B cell (primary cell): ENCODE measurements at regions not wholly inside any gene's neighbourhood (a gene's known extent, or its start where the extent isn't known, plus 50 kb on each side); places are given as distances from the start of the nearest gene placed in this dataset.
A peak's percentile ranks its signal among the peaks of the same experiment; 100 is the strongest.

Experiments used
- ATAC-seq: fragments of 200-7000 bp; cut with Tn5 transposase; one replicate; pipeline ENCODE4 v1.10.0; 2021; ENCODE audit warnings: low read depth, mild to moderate bottlenecking, moderate number of reproducible peaks, moderate library complexity
- CTCF ChIA-PET: fragments of 350-600 bp; sonication (Branson Sonifier 250); formaldehyde crosslinking; loops from one replicate; lab custom pipeline; 2021; ENCODE audit warnings: antibody characterized with exemption, inconsistent platforms; lab: Charles Lee
- POLR2A ChIA-PET: fragments of 350-600 bp; sonication (Branson Sonifier 250); formaldehyde crosslinking; loops from one replicate; lab custom pipeline; 2021; ENCODE audit warnings: antibody characterized with exemption; lab: Charles Lee
- DNase-seq: peaks from one replicate; pipeline ENCODE4 v3.0.0; 2013
- H2AFZ ChIP-seq: 2 replicates; pipeline ENCODE4 v1.6.1; 2012; ENCODE audit warnings: mild to moderate bottlenecking, low read depth, low read length; ENCODE audit not compliant: insufficient read depth, poor library complexity, severe bottlenecking
- H3K27ac ChIP-seq, 2 donors: 1 replicate in 1 of 2; 2 replicates in 1 of 2; pipeline ENCODE4 v1.5.1; 2012 to 2013; ENCODE audit warnings: low read length in 2 of 2, mild to moderate bottlenecking in 2 of 2, moderate library complexity in 1 of 2
- H3K27me3 ChIP-seq, 4 experiments: fragments of 200-600 bp in 1 of 4; sonication (generic) in 1 of 4; replicated peaks in 1 of 4; 1 replicate in 2 of 4; 2 replicates in 2 of 4; pipeline versions ENCODE4 v1.6.1 to v1.7.0; 2013 to 2016; ENCODE audit warnings: low read length in 3 of 4, mild to moderate bottlenecking in 2 of 4, mixed read lengths in 1 of 4, moderate library complexity in 1 of 4; ENCODE audit not compliant: insufficient read depth in 4 of 4, control insufficient read depth in 3 of 4; ENCODE audit errors: control extremely low read depth in 1 of 4
- H3K36me3 ChIP-seq, 2 experiments: replicated peaks in 1 of 2; 1 replicate in 1 of 2; 2 replicates in 1 of 2; pipeline versions ENCODE4 v1.6.1 to v1.7.1; 2013; ENCODE audit warnings: low read length in 1 of 2; ENCODE audit not compliant: insufficient read depth in 2 of 2, control insufficient read depth in 1 of 2; ENCODE audit errors: control extremely low read depth in 1 of 2, extremely low read depth in 1 of 2
- H3K4me1 ChIP-seq, 2 donors: fragments of 200-600 bp in 1 of 2; sonication (generic) in 1 of 2; 1 replicate in 1 of 2; 2 replicates in 1 of 2; pipeline versions ENCODE4 v1.5.1 to v1.6.1; 2013 to 2017; ENCODE audit warnings: low read length in 2 of 2; ENCODE audit not compliant: control insufficient read depth in 2 of 2, insufficient read depth in 2 of 2
- H3K4me2 ChIP-seq: replicated peaks from 2 replicates; pipeline ENCODE3; 2012; ENCODE audit warnings: mild to moderate bottlenecking, low read depth, low read length; ENCODE audit not compliant: poor library complexity, severe bottlenecking
- H3K4me3 ChIP-seq, 5 experiments: fragments of 200-600 bp in 1 of 5; sonication (generic) in 1 of 5; 1 replicate in 3 of 5; 2 replicates in 2 of 5; pipeline versions ENCODE4 v1.5.1 to v1.7.0; 2011 to 2016; ENCODE audit warnings: low read length in 4 of 5, mild to moderate bottlenecking in 4 of 5, low read depth in 2 of 5, control low read depth in 1 of 5, moderate library complexity in 1 of 5; ENCODE audit not compliant: insufficient read depth in 1 of 5; ENCODE audit errors: control extremely low read depth in 1 of 5, extremely low read depth in 1 of 5
- H3K79me2 ChIP-seq: fragments of 200-600 bp; sonication (generic); one replicate; pipeline ENCODE4 v1.6.0; 2016; ENCODE audit warnings: low read length; ENCODE audit not compliant: control insufficient read depth, insufficient read depth
- H3K9ac ChIP-seq: fragments of 200-600 bp; sonication (generic); 2 replicates; pipeline ENCODE4 v1.6.1; 2017; ENCODE audit warnings: mild to moderate bottlenecking, low read length, moderate library complexity
- H3K9me3 ChIP-seq, 3 donors: one replicate each; pipeline versions ENCODE4 v1.6.1 to v1.7.1; 2013; ENCODE audit warnings: low read length in 2 of 3; ENCODE audit not compliant: control insufficient read depth in 2 of 3, insufficient read depth in 1 of 3; ENCODE audit errors: control extremely low read depth in 1 of 3
- H4K20me1 ChIP-seq: 2 replicates; pipeline ENCODE4 v1.6.0; 2012; ENCODE audit warnings: mild to moderate bottlenecking, low read length; ENCODE audit not compliant: insufficient read depth, control insufficient read depth, poor library complexity, severe bottlenecking
- H3K27ac Mint-ChIP-seq: one replicate; pipeline ENCODE4 v1.8.0; 2021; ENCODE audit warnings: mixed read lengths
- H3K27me3 Mint-ChIP-seq: one replicate; pipeline ENCODE4 v1.8.0; 2021; ENCODE audit warnings: mixed read lengths
- H3K4me1 Mint-ChIP-seq: one replicate; pipeline ENCODE4 v1.8.0; 2021; ENCODE audit warnings: mixed read lengths
- H3K4me3 Mint-ChIP-seq: one replicate; pipeline ENCODE4 v1.8.0; 2021; ENCODE audit warnings: mixed read lengths
- H3K9me3 Mint-ChIP-seq: one replicate; pipeline ENCODE4 v1.8.0; 2022; ENCODE audit warnings: mixed read lengths; ENCODE audit not compliant: insufficient read depth
- EZH2 ChIP-seq: IDR thresholded peaks from 2 replicates; pipeline ENCODE4 v1.6.1; 2012; ENCODE audit warnings: borderline replicate concordance, low read depth, mild to moderate bottlenecking, moderate library complexity, low read length; ENCODE audit not compliant: insufficient read depth, poor library complexity, severe bottlenecking
- WGBS: methylation state at CpG from one replicate; pipeline ENCODE4 v1.1.5; 2013; ENCODE audit warnings: missing lambda C conversion rate; ENCODE audit not compliant: insufficient coverage; 5-methylcytosine and 5-hydroxymethylcytosine counted together
- intact Hi-C: fragments of 100-400 bp; cut with micrococcal nuclease; formaldehyde crosslinking; loops from one replicate; pipeline ENCODE4 v1.10.0; 2022
- TF ChIP-seq, protein P1 (sequence below): fragments of 200-600 bp; IDR thresholded peaks from one replicate; pipeline ENCODE4 v1.8.0; 2022; ENCODE audit warnings: antibody characterized with exemption, mild to moderate bottlenecking

GRCh38 chr15:88401251-88401995 is 65.8 kb downstream of the MRPL46 start:
- H3K79me2 ChIP-seq = no peaks in the 10 kb centered on the region
- peak overlapping the region; percentile 29 for H3K9ac ChIP-seq
- H4K20me1 ChIP-seq = no peaks in the 10 kb centered on the region
- Mint-ChIP-seq H3K9me3 (no peaks in the 10 kb centered on the region), H3K4me3 (peak overlapping the region; percentile 79), H3K4me1 (peaks cover 36% of the 10 kb centered on the region), H3K27me3 (peaks cover 3% of the 10 kb centered on the region), H3K27ac (peak overlapping the region; percentile 88)
- peak overlapping the region in 1 of 5 experiments; percentile 11 for H3K4me3 ChIP-seq
- intact Hi-C loops = no loop called here
- 20% methylated on average over 13 of the region's 13 CpGs for WGBS
- peak; percentile 61 for ATAC-seq
- no peak for TF ChIP-seq EZH2
- TF ChIP-seq, protein P1, sequence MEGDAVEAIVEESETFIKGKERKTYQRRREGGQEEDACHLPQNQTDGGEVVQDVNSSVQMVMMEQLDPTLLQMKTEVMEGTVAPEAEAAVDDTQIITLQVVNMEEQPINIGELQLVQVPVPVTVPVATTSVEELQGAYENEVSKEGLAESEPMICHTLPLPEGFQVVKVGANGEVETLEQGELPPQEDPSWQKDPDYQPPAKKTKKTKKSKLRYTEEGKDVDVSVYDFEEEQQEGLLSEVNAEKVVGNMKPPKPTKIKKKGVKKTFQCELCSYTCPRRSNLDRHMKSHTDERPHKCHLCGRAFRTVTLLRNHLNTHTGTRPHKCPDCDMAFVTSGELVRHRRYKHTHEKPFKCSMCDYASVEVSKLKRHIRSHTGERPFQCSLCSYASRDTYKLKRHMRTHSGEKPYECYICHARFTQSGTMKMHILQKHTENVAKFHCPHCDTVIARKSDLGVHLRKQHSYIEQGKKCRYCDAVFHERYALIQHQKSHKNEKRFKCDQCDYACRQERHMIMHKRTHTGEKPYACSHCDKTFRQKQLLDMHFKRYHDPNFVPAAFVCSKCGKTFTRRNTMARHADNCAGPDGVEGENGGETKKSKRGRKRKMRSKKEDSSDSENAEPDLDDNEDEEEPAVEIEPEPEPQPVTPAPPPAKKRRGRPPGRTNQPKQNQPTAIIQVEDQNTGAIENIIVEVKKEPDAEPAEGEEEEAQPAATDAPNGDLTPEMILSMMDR = no peak
- no peaks in the 10 kb centered on the region for H3K9me3 ChIP-seq
- H3K36me3 ChIP-seq = no peaks in the 10 kb centered on the region
- no peaks in the 10 kb centered on the region for H3K27me3 ChIP-seq
- H3K4me1 ChIP-seq = peaks cover 22 to 27% of the 10 kb centered on the region in 2 donors
- H2AFZ ChIP-seq = peak overlapping the region; percentile 78
- CTCF ChIA-PET = interaction anchor here (0.8 to 1.3 kb wide), 2 partner anchors 12 to 53 kb away, joined by 3 to 6 read pairs; no protein-coding TSS in a partner anchor
- peak overlapping the region; percentile 40 to 64 for H3K27ac ChIP-seq
- peak overlapping the region; percentile 68 for H3K4me2 ChIP-seq
- peak; percentile 27 for DNase-seq
- POLR2A ChIA-PET = interaction anchor here (1.2 kb wide), 1 partner anchor 66 kb away, joined by 3 read pairs; the partner anchor contains the start of genes MRPL46 and MRPS11

DNA sequence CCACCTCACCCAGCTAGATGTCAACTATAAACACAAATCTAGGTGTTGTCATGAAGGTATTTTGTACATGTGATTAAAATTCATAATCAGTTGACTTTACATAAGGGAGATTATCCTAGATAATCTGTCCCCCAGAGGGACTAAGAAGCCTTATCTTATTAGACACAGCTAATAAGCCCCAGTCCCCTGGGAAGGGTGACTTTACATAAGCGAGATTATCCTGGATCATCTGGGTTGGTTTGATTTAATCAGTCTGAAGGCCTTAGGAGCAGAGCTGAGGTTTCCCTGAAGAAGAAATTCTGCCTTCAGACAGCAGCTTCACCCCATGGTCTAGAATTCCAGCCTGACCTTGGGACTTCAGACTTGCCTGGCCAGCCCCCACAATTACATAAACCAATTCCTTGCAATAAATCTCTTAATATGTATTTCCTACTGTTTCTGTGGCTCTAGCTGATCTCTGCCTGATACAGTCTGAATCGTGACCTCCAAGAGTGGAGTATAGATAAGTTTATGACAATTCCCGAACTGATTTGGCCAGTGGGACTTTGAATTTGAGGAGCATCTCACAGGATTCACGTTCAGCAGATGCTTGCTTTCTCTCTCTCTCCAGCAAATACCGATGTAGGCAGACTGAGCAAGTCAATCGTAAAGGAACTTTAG is 66.5 kb downstream of the MRPL46 start:
- intact Hi-C loops = no loop called here
- peak overlapping the region; percentile 78 for H2AFZ ChIP-seq
- 87% methylated on average over 5 of the region's 6 CpGs for WGBS
- no peaks in the 10 kb centered on the region for H4K20me1 ChIP-seq
- H3K4me3 ChIP-seq = no peak overlapping the region
- H3K79me2 ChIP-seq = no peaks in the 10 kb centered on the region
- H3K27ac ChIP-seq = peak overlapping the region; percentile 40 to 64
- no peak for TF ChIP-seq EZH2
- TF ChIP-seq, protein P1 = no peak
- Mint-ChIP-seq H3K27me3 (peaks cover 3% of the 10 kb centered on the region), H3K27ac (peak overlapping the region; percentile 88), H3K4me1 (peaks cover 36% of the 10 kb centered on the region), H3K4me3 (no peak overlapping the region), H3K9me3 (no peaks in the 10 kb centered on the region)
- peak overlapping the region; percentile 68 for H3K4me2 ChIP-seq
- no peaks in the 10 kb centered on the region for H3K36me3 ChIP-seq
- DNase-seq (no peak), ATAC-seq (no peak)
- peaks cover 0 to 2% (median 0%) of the 10 kb centered on the region in 3 donors for H3K9me3 ChIP-seq
- POLR2A ChIA-PET = no interaction called here
- no peaks in the 10 kb centered on the region for H3K27me3 ChIP-seq
- no peak overlapping the region for H3K9ac ChIP-seq
- CTCF ChIA-PET = interaction anchor here (0.8 kb wide), 1 partner anchor 13 kb away, joined by 3 read pairs; no protein-coding TSS in a partner anchor
- peaks cover 22 to 27% of the 10 kb centered on the region in 2 donors for H3K4me1 ChIP-seq
